ENCODE measurements at regions not wholly inside any gene's neighbourhood (a gene's known extent, or its start where the extent isn't known, plus 50 kb on each side); places are given as distances from the start of the nearest gene placed in this dataset.
A peak's percentile ranks its signal among the peaks of the same experiment; 100 is the strongest.
"Not testable (repeated sequence)": the region's sequence is repeated elsewhere in the genome, so short reads cannot be mapped to it uniquely, and the experiment has no call there.

GRCh38 chr20:29762620-29763019 is 1494.8 kb upstream of the DEFB115 start:
- peaks cover 15% of the 10 kb centered on the region for H3K36me3 Mint-ChIP-seq (ENCODE audit: low read depth, unreplicated experiment)
- DNase-seq (ENCODE audit: low spot score), result no peak
- H3K27ac Mint-ChIP-seq (ENCODE audit: unreplicated experiment), result no peak overlapping the region
- no peaks in the 10 kb centered on the region for H3K4me1 Mint-ChIP-seq (ENCODE audit: unreplicated experiment)
- H3K9me3 Mint-ChIP-seq (ENCODE audit: unreplicated experiment), result peaks cover 28% of the 10 kb centered on the region
- peaks cover 11% of the 10 kb centered on the region for H3K27me3 Mint-ChIP-seq (ENCODE audit: unreplicated experiment)
- TF ChIP-seq CTCF (IDR thresholded peaks at IDR 0.05; ENCODE audit: unreplicated experiment), result no peak
- no peak overlapping the region for H3K4me3 Mint-ChIP-seq (ENCODE audit: unreplicated experiment)

GRCh38 chr20:29763821-29764511 is 1493.5 kb upstream of the DEFB115 start:
- Mint-ChIP-seq H3K4me1 (ENCODE audit: unreplicated experiment) (no peaks in the 10 kb centered on the region), H3K27me3 (ENCODE audit: unreplicated experiment) (peaks cover 7% of the 10 kb centered on the region), H3K36me3 (ENCODE audit: low read depth, unreplicated experiment) (peaks cover 15% of the 10 kb centered on the region), H3K27ac (ENCODE audit: unreplicated experiment) (peak overlapping the region; percentile 16), H3K9me3 (ENCODE audit: unreplicated experiment) (peaks cover 33% of the 10 kb centered on the region), H3K4me3 (ENCODE audit: unreplicated experiment) (peak overlapping the region; percentile 29)
- DNase-seq (ENCODE audit: low spot score), result no peak
- no peak for TF ChIP-seq CTCF (IDR thresholded peaks at IDR 0.05; ENCODE audit: unreplicated experiment)

DNA sequence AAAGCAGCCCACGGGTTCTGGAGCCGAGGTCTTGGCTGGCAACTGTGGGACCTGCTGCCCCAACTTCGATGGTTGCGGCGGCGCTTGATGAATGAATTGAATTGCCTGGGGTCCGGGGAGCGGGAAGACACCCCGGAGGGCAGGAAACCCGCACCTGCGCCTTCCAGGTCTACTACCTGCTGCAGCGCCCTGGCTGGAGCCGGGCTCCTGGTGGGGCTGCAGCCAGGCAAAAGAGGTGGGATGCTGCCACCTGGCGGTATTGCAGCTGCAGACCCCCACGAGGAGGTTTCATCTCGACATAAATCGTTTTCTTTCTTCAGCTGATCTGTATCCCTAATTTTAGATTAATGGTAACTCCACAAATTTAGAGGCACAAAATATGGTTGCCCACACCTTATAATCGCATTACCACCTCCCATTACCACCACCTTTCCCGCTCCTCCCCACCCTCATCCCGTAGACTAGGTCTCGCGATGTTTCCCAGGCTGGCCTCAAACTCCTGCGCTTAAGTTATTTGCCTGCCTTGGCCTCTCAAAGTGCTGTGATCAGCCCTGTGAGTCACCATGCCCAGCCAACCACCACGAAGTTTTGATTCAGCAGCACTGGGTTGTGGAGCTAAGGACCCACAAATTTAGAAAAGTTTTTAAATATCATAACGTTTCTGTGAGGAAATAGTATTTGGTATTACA is 1492.4 kb upstream of the DEFB115 start:
- not testable (repeated sequence) for H3K27ac Mint-ChIP-seq (ENCODE audit: unreplicated experiment); DNase-seq (ENCODE audit: low spot score); H3K27me3 Mint-ChIP-seq (ENCODE audit: unreplicated experiment); H3K4me3 Mint-ChIP-seq (ENCODE audit: unreplicated experiment); H3K4me1 Mint-ChIP-seq (ENCODE audit: unreplicated experiment)
- Mint-ChIP-seq H3K9me3 (ENCODE audit: unreplicated experiment) (peaks cover 31% of the 10 kb centered on the region), H3K36me3 (ENCODE audit: low read depth, unreplicated experiment) (peaks cover 15% of the 10 kb centered on the region)

- Mint-ChIP-seq H3K9me3 (ENCODE audit: unreplicated experiment) (peaks cover 44% of the 10 kb centered on the region), H3K36me3 (ENCODE audit: low read depth, unreplicated experiment) (peaks cover 11% of the 10 kb centered on the region)
- not testable (repeated sequence) for H3K4me1 Mint-ChIP-seq (ENCODE audit: unreplicated experiment); DNase-seq (ENCODE audit: low spot score); H3K4me3 Mint-ChIP-seq (ENCODE audit: unreplicated experiment); H3K27me3 Mint-ChIP-seq (ENCODE audit: unreplicated experiment); H3K27ac Mint-ChIP-seq (ENCODE audit: unreplicated experiment)
Measured at GRCh38 chr20:29778033-29778432, 1479.4 kb upstream of the DEFB115 start.

DNA sequence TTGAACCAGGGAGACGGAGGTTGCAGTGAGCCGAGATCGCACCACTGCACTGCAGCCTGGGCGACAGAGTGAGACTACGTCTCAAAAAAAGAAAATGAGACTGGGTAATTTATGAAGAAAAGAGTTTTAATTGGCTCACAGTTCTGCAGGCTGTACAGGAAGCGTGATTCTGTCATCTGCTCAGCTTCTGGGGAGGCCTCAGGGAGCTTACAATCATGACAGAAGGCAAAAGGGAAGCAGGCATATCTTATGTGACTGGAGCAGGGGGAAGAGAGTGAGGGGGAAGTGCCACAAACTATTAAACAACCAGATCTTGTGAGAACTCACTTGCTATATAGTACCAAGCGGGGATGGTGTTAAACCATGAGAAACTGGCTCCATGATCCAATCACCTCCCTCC is 1476.2 kb upstream of the DEFB115 start:
- Mint-ChIP-seq H3K36me3 (ENCODE audit: low read depth, unreplicated experiment) (peaks cover 18% of the 10 kb centered on the region), H3K9me3 (ENCODE audit: unreplicated experiment) (peaks cover 50% of the 10 kb centered on the region), H3K27me3 (ENCODE audit: unreplicated experiment) (peaks cover 14% of the 10 kb centered on the region)
- H3K27ac Mint-ChIP-seq (ENCODE audit: unreplicated experiment); H3K4me1 Mint-ChIP-seq (ENCODE audit: unreplicated experiment); H3K4me3 Mint-ChIP-seq (ENCODE audit: unreplicated experiment); DNase-seq (ENCODE audit: low spot score): not testable (repeated sequence)

GRCh38 chr20:29781891-29782290 is 1475.6 kb upstream of the DEFB115 start:
- H3K4me3 Mint-ChIP-seq (ENCODE audit: unreplicated experiment); DNase-seq (ENCODE audit: low spot score); H3K4me1 Mint-ChIP-seq (ENCODE audit: unreplicated experiment); H3K27ac Mint-ChIP-seq (ENCODE audit: unreplicated experiment): not testable (repeated sequence)
- H3K36me3 Mint-ChIP-seq (ENCODE audit: low read depth, unreplicated experiment), result peaks cover 18% of the 10 kb centered on the region
- H3K9me3 Mint-ChIP-seq (ENCODE audit: unreplicated experiment), result peaks cover 53% of the 10 kb centered on the region
- H3K27me3 Mint-ChIP-seq (ENCODE audit: unreplicated experiment), result peaks cover 14% of the 10 kb centered on the region

- H3K9me3 Mint-ChIP-seq (ENCODE audit: unreplicated experiment), result peaks cover 57% of the 10 kb centered on the region
- H3K27me3 Mint-ChIP-seq (ENCODE audit: unreplicated experiment), result peaks cover 21% of the 10 kb centered on the region
- not testable (repeated sequence) for H3K4me3 Mint-ChIP-seq (ENCODE audit: unreplicated experiment); H3K27ac Mint-ChIP-seq (ENCODE audit: unreplicated experiment); H3K4me1 Mint-ChIP-seq (ENCODE audit: unreplicated experiment); DNase-seq (ENCODE audit: low spot score)
- peaks cover 26% of the 10 kb centered on the region for H3K36me3 Mint-ChIP-seq (ENCODE audit: low read depth, unreplicated experiment)
Measured at GRCh38 chr20:29787456-29787855, 1470.0 kb upstream of the DEFB115 start.
